Thyroid gland (tissue), 4 donors: ENCODE measurements at regions not wholly inside any gene's neighbourhood (a gene's known extent, or its start where the extent isn't known, plus 50 kb on each side); places are given as distances from the start of the nearest gene placed in this dataset.

Experiments
- DNase-seq, 2 donors: peaks; one replicate each; pipeline ENCODE4 v3.0.0-alpha.2; 2019
- H3K27ac ChIP-seq, 3 donors: fragments of 200-600 bp; sonication (generic); 1 replicate in 2 of 3; 2 replicates in 1 of 3; pipeline ENCODE4 v1.5.1; 2016 to 2019; ENCODE audit warnings: mild to moderate bottlenecking in 1 of 3, moderate library complexity in 1 of 3
- H3K27me3 ChIP-seq: fragments of 200-600 bp; sonication (generic); one replicate; pipeline ENCODE4 v1.5.1; 2019
- H3K36me3 ChIP-seq, 2 donors: fragments of 200-600 bp; sonication (generic); one replicate each; pipeline ENCODE4 v1.5.1; 2016 to 2019
- H3K4me1 ChIP-seq, 2 donors: fragments of 200-600 bp; sonication (generic); one replicate each; pipeline ENCODE4 v1.5.1; 2017 to 2019
- H3K4me3 ChIP-seq, 3 donors: fragments of 200-600 bp; sonication (generic); replicated peaks in 1 of 3; 1 replicate in 2 of 3; 2 replicates in 1 of 3; pipeline ENCODE4 v1.5.1; 2016; ENCODE audit warnings: mild to moderate bottlenecking in 1 of 3
- H3K9me3 ChIP-seq: fragments of 200-600 bp; sonication (generic); one replicate; pipeline ENCODE4 v1.5.1; 2017
- POLR2A ChIP-seq, 2 donors: fragments of 450-650 bp; IDR thresholded peaks; one replicate each; pipeline ENCODE4 v1.6.1; 2017; ENCODE audit warnings: antibody characterized with exemption in 2 of 2, mild to moderate bottlenecking in 2 of 2, moderate library complexity in 1 of 2
- WGBS, 2 donors: methylation state at CpG; one replicate each; pipeline ENCODE4 v1.1.5; 2017; 5-methylcytosine and 5-hydroxymethylcytosine counted together
- intact Hi-C: fragments of 100-400 bp; cut with DNase I; formaldehyde crosslinking; loops from one replicate; pipeline ENCODE4 v1.15.1; 2023
- TF ChIP-seq, protein P1 (sequence below), 6 experiments: fragments of 200-600 bp in 3 of 6; fragments of 450-650 bp in 3 of 6; sonication (generic) in 3 of 6; IDR thresholded peaks; one replicate each; pipeline ENCODE4 v1.5.1; 2016 to 2019; ENCODE audit warnings: antibody characterized with exemption in 6 of 6, mild to moderate bottlenecking in 2 of 6, inconsistent platforms in 1 of 6, moderate library complexity in 1 of 6

DNA sequence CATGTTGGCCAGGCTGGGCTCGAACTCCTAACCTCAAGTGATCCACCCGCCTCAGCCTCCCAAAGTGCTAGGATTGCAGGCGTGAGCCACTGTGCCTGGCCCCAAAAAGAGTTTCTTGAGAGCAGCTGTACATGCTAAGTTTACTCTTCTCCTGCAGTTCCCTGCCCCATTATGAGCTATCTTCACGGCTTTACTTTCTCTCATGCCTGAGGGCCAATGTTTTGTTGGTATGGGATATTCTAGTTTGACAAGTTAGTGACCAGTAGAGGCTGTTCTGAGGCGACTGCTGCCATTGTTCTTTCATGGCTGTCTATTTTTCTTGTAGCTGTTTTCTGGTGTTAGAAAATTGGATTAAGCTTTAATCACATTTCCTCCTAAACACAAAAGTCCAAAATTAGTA, 78.0 kb upstream of the STX18 start:
- H3K4me1 ChIP-seq = no peaks in the 10 kb centered on the region
- TF ChIP-seq POLR2A (IDR thresholded peaks at IDR 0.05) = no peak
- TF ChIP-seq, protein P1, sequence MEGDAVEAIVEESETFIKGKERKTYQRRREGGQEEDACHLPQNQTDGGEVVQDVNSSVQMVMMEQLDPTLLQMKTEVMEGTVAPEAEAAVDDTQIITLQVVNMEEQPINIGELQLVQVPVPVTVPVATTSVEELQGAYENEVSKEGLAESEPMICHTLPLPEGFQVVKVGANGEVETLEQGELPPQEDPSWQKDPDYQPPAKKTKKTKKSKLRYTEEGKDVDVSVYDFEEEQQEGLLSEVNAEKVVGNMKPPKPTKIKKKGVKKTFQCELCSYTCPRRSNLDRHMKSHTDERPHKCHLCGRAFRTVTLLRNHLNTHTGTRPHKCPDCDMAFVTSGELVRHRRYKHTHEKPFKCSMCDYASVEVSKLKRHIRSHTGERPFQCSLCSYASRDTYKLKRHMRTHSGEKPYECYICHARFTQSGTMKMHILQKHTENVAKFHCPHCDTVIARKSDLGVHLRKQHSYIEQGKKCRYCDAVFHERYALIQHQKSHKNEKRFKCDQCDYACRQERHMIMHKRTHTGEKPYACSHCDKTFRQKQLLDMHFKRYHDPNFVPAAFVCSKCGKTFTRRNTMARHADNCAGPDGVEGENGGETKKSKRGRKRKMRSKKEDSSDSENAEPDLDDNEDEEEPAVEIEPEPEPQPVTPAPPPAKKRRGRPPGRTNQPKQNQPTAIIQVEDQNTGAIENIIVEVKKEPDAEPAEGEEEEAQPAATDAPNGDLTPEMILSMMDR (IDR thresholded peaks at IDR 0.05) = no peak
- H3K4me3 ChIP-seq = no peak overlapping the region
- 87 to 94% methylated on average over 5 of the region's 5 CpGs for WGBS, 2 donors
- intact Hi-C loops = no loop called here
- no peak overlapping the region for H3K27ac ChIP-seq
- no peaks in the 10 kb centered on the region for H3K27me3 ChIP-seq
- H3K9me3 ChIP-seq = no peaks in the 10 kb centered on the region
- no peaks in the 10 kb centered on the region for H3K36me3 ChIP-seq
- DNase-seq = no peak

DNA sequence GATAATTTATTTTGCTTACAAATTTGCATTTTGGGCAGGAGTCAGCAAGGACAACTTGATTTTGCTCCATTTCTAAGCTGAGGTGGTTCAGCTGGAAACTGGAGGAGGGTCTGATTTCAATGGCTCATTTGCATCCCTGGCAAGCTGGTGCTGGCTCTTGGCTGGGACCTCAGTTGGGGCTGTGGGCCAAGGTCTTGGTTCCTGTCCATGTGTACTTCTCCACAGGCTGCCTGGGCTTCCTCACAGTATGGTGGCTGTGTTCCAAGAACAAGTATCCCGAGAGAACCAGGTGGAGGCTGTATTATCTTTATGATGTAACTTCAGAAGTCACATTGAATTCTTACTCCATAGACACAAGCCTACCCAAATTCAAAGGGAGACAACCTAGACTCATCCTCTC, 77.0 kb upstream of the STX18 start:
- H3K4me3 ChIP-seq = no peak overlapping the region
- intact Hi-C loops = no loop called here
- TF ChIP-seq POLR2A (IDR thresholded peaks at IDR 0.05) = no peak
- TF ChIP-seq, protein P1 (IDR thresholded peaks at IDR 0.05) = no peak
- H3K27ac ChIP-seq = no peak overlapping the region
- no peaks in the 10 kb centered on the region for H3K27me3 ChIP-seq
- H3K36me3 ChIP-seq = no peaks in the 10 kb centered on the region
- no peaks in the 10 kb centered on the region for H3K4me1 ChIP-seq
- 58 to 100% methylated on average over 1 of the region's 1 CpG for whole genome bisulfite sequencing, 2 donors
- no peaks in the 10 kb centered on the region for H3K9me3 ChIP-seq
- DNase-seq = no peak

DNA sequence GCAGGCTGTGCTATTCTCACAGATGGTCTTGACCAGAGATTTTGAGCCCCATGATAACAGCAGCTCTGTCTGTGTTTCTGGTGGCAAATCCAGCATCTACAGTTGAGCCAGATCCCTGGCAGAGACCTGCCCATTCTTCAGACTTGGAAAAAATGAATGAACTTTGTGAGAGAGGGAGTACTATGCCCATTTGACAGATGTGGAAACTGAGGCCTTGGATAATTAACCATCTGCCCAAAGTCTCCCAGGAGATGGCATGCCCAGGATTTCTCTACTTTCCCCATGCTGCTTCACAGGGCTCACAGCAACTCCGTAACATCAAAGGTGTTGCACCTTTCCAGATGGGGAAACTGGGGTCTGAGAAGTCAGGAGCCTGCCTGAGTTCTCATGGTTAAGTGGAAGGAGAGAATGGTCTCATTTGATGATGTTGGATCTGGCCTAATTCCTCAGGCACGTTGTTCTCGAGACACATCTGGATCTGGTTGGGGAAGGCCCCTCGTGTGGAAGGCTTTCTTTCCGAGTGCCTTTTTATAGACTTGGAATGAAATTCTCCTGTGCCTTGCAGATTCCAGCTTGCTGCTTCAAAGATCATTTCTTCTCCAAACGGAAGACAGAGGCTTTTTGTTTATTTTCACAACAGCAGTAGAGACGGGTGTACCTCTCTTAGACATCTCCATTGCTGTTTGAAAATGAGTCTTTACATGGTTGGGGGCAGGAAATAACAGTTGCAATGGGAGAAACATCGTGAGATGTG, 73.3 kb upstream of the STX18 start:
- Histone ChIP-seq H3K9me3 (no peaks in the 10 kb centered on the region), H3K4me1 (no peaks in the 10 kb centered on the region), H3K36me3 (no peaks in the 10 kb centered on the region), H3K4me3 (no peak overlapping the region), H3K27ac (no peak overlapping the region), H3K27me3 (no peaks in the 10 kb centered on the region)
- intact Hi-C loops = no loop called here
- TF ChIP-seq POLR2A (IDR thresholded peaks at IDR 0.05) = no peak
- TF ChIP-seq, protein P1 (IDR thresholded peaks at IDR 0.05) = no peak
- 69 to 81% methylated on average over 8 of the region's 8 CpGs for WGBS, 2 donors
- DNase-seq = no peak

DNA sequence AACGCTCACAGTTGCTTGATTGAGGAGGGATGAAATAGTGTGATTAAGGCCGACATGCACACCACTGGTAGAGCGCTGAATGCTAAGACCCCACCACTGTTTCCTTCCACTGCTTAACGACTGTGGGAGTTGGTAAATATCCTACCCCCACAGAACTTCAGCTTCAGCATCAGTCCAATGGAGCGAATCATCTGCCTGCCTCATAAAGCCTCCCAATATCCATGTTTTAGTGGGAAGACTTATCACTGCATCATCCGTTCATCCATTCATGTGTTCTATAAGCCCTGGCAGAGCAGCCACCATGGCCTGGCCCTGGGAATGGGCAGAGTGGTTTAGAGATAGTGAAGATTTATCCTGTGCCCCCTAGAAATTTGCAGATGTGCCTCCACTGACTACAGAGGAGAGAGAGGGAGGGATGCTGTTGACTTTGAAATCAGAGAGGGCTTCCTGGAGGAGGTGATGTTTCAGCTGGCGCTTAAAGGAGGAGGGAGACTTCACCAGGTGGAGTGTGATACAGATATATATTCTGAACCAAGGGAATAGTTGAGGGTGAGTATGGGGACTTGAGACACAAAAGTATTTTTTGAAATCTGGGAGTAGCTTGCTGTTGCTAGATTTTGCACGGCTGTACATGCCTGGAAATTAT, 71.9 kb upstream of the STX18 start:
- no peak for DNase-seq
- Histone ChIP-seq H3K27me3 (no peaks in the 10 kb centered on the region), H3K9me3 (no peaks in the 10 kb centered on the region), H3K27ac (no peak overlapping the region), H3K36me3 (no peaks in the 10 kb centered on the region), H3K4me1 (no peaks in the 10 kb centered on the region), H3K4me3 (no peak overlapping the region)
- intact Hi-C loops = no loop called here
- 90 to 92% methylated on average over 8 of the region's 8 CpGs for WGBS, 2 donors
- TF ChIP-seq, protein P1 (IDR thresholded peaks at IDR 0.05) = no peak

DNA sequence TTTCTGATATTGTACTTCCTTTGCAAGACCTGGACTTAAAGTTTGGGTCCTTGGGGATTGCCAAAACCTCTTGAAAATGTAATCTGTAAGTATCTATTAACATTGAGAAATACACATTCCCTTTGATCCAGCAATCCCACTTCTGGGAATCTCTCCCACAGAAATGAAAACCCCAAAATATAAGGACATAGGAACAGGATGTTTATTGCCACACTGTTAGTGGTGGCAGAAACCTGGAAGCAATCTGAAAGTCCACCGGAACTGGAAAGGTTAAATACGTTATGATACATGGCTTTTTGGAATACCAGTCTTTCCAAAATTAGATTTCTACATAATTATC, 71.2 kb upstream of the STX18 start:
- 68 to 70% methylated on average over 2 of the region's 2 CpGs for WGBS, 2 donors
- Histone ChIP-seq H3K27ac (no peak overlapping the region), H3K27me3 (no peaks in the 10 kb centered on the region), H3K4me1 (no peaks in the 10 kb centered on the region), H3K4me3 (no peak overlapping the region), H3K9me3 (no peaks in the 10 kb centered on the region), H3K36me3 (no peaks in the 10 kb centered on the region)
- TF ChIP-seq, protein P1 (IDR thresholded peaks at IDR 0.05) = no peak
- no peak for TF ChIP-seq POLR2A (IDR thresholded peaks at IDR 0.05)
- DNase-seq = no peak
- intact Hi-C loops = no loop called here
